GM12891 (cell line): ENCODE measurements at regions not wholly inside any gene's neighbourhood (a gene's known extent, or its start where the extent isn't known, plus 50 kb on each side); places are given as distances from the start of the nearest gene placed in this dataset.

Source experiments
- PAX5 ChIP-seq: IDR thresholded peaks from 2 replicates; pipeline ENCODE4 v1.6.1; 2011; ENCODE audit warnings: low read length, moderate library complexity, mild to moderate bottlenecking; ENCODE audit not compliant: insufficient read depth, severe bottlenecking
- POLR2A ChIP-seq: IDR thresholded peaks from 2 replicates; pipeline ENCODE4 v1.6.1; 2011; ENCODE audit warnings: low read depth, low read length, control low read depth
- POLR2AphosphoS5 ChIP-seq: IDR thresholded peaks from 2 replicates; pipeline ENCODE4 v1.6.1; 2011; ENCODE audit warnings: low read depth, low read length, control low read depth
- SPI1 ChIP-seq: IDR thresholded peaks from 2 replicates; pipeline ENCODE4 v1.6.1; 2011; ENCODE audit warnings: low read depth, low read length, control low read depth
- TAF1 ChIP-seq: IDR thresholded peaks from 2 replicates; pipeline ENCODE4 v1.6.1; 2011; ENCODE audit warnings: low read depth, low read length, control low read depth

GRCh38 chr4:74656596-74656995 lies 137.7 kb downstream of the BTC start:
- TF ChIP-seq POLR2A (no peak), POLR2AphosphoS5 (no peak), TAF1 (no peak), PAX5 (no peak), SPI1 (no peak)
